K562 (cell line): ENCODE measurements at regions not wholly inside any gene's neighbourhood (a gene's known extent, or its start where the extent isn't known, plus 50 kb on each side); places are given as distances from the start of the nearest gene placed in this dataset.

Source experiments
- ATAC-seq: fragments of 200-7000 bp; cut with Tn5 transposase; 3 replicates; pipeline ENCODE4 v1.9.1; 2020; ENCODE audit warnings: moderate library complexity
- BruUV-seq: library from RNA; stranded (reverse); fragments of 400-500 nt; replicated peaks from 2 replicates; lab custom pipeline; 2021; lab: Mats Ljungman, UMichigan
- CTCF ChIA-PET: fragments of 300-600 bp; formaldehyde crosslinking; extraction: SDS; loops from one replicate; lab custom pipeline; 2021; ENCODE audit warnings: low intra/inter-chr PET ratio; lab: Yijun Ruan, JAX
- POLR2A ChIA-PET: fragments of 300-600, 350-650 bp; sonication (Branson Sonifier 250); formaldehyde crosslinking; extraction: SDS; loops from one replicate; lab custom pipeline; 2021; ENCODE audit warnings: antibody characterized with exemption, inconsistent platforms; lab: Yijun Ruan, JAX
- DNase-seq, 4 experiments: peaks; one replicate each; pipeline versions ENCODE4 v3.0.0 to v3.0.0-alpha.2; 2011 to 2018; ENCODE audit warnings: low spot score in 3 of 4, mixed read lengths in 3 of 4; ENCODE audit errors: extremely low read depth in 1 of 4
- FAIRE-seq: peaks from 2 replicates; lab custom pipeline; 2011; peaks lifted over from hg19 to GRCh38; lab: Jason Lieb, UNC
- H2AFZ ChIP-seq: 2 replicates; pipeline ENCODE4 v1.6.0; 2011; ENCODE audit warnings: low read depth, low read length, control low read depth, inconsistent platforms
- H3K27ac ChIP-seq: fragments of 200-600 bp; 3 replicates; pipeline ENCODE4 v1.8.0; 2011; ENCODE audit warnings: low read depth, mild to moderate bottlenecking, control low read depth, inconsistent platforms, low read length, moderate library complexity, mixed read lengths; ENCODE audit errors: extremely low read depth
- H3K27me3 ChIP-seq, 2 experiments: fragments of 300-600 bp in 1 of 2; 2 replicates in 1 of 2; 3 replicates in 1 of 2; pipeline versions ENCODE4 v1.6.0 to v1.8.0; 2011; ENCODE audit warnings: inconsistent platforms in 2 of 2, low read length in 2 of 2, mild to moderate bottlenecking in 1 of 2, mixed read lengths in 1 of 2, moderate library complexity in 1 of 2; ENCODE audit not compliant: control insufficient read depth in 2 of 2, insufficient read depth in 2 of 2
- H3K36me3 ChIP-seq: fragments of 300-600 bp; 3 replicates; pipeline ENCODE4 v1.8.0; 2011; ENCODE audit warnings: mild to moderate bottlenecking, low read length, inconsistent platforms; ENCODE audit not compliant: control insufficient read depth, insufficient read depth
- H3K4me1 ChIP-seq, 2 experiments: fragments of 200-600 bp in 1 of 2; replicated peaks in 1 of 2; 2 replicates in 1 of 2; 3 replicates in 1 of 2; pipeline versions ENCODE4 v1.5.1 to v1.8.0; 2011; ENCODE audit warnings: inconsistent platforms in 2 of 2, low read length in 2 of 2, mild to moderate bottlenecking in 1 of 2, mixed read lengths in 1 of 2, moderate library complexity in 1 of 2; ENCODE audit not compliant: control insufficient read depth in 2 of 2, insufficient read depth in 2 of 2
- H3K4me2 ChIP-seq: 2 replicates; pipeline ENCODE4 v1.6.1; 2011; ENCODE audit warnings: low read length, control low read depth, inconsistent platforms, mixed read lengths; ENCODE audit not compliant: insufficient read depth
- H3K4me3 ChIP-seq: fragments of 200-600 bp; sonication (generic), shearing (Covaris generic); 2 replicates; pipeline ENCODE4 v1.5.1; 2016; ENCODE audit warnings: control low read depth, inconsistent platforms
- H3K79me2 ChIP-seq: fragments of 200-600 bp; 3 replicates; pipeline ENCODE4 v1.8.0; 2011; ENCODE audit warnings: low read length, inconsistent platforms; ENCODE audit not compliant: control insufficient read depth, insufficient read depth
- H3K9ac ChIP-seq, 2 experiments: 2 replicates each; pipeline versions ENCODE4 v1.6.0 to v1.6.1; 2011; ENCODE audit warnings: low read depth in 2 of 2, low read length in 2 of 2, control low read depth in 1 of 2, inconsistent platforms in 1 of 2, mild to moderate bottlenecking in 1 of 2, mixed read lengths in 1 of 2; ENCODE audit not compliant: insufficient read depth in 1 of 2
- H3K9me1 ChIP-seq: one replicate; pipeline ENCODE4 v1.6.0; 2011; ENCODE audit warnings: inconsistent platforms, mild to moderate bottlenecking, low read length, moderate library complexity; ENCODE audit not compliant: control insufficient read depth, insufficient read depth
- H3K9me3 ChIP-seq: replicated peaks from 2 replicates; pipeline ENCODE4 v1.5.1; 2011; ENCODE audit warnings: low read depth, low read length, inconsistent platforms; ENCODE audit not compliant: control insufficient read depth, insufficient read depth
- H4K20me1 ChIP-seq: replicated peaks from 2 replicates; pipeline ENCODE4 v1.6.1; 2011; ENCODE audit warnings: low read length, inconsistent platforms, mixed read lengths; ENCODE audit not compliant: control insufficient read depth, insufficient read depth
- BACH1 ChIP-seq: fragments of 200-800 bp; sonication (Bioruptor generic); IDR thresholded peaks from 2 replicates; pipeline ENCODE4 v1.6.1; 2016; ENCODE audit warnings: missing genetic modification characterization, missing compliant biosample characterization
- FOXK1 ChIP-seq: sonication (generic); formaldehyde crosslinking; IDR thresholded peaks from 2 replicates; pipeline ENCODE4 v1.8.0; 2022; ENCODE audit warnings: missing genetic modification reagents, mild to moderate bottlenecking, borderline replicate concordance
- GTF2E2 ChIP-seq: fragments of 200-800 bp; sonication (Bioruptor generic); IDR thresholded peaks from 2 replicates; pipeline ENCODE4 v1.6.1; 2016; ENCODE audit warnings: missing genetic modification characterization, missing compliant biosample characterization
- HCFC1 ChIP-seq: IDR thresholded peaks from 2 replicates; pipeline ENCODE4 v1.6.1; 2012; ENCODE audit warnings: low read depth, low read length, improper control_type of control experiment
- HDAC8 ChIP-seq: fragments of 450-650 bp; IDR thresholded peaks from 2 replicates; pipeline ENCODE4 v1.6.1; 2016; ENCODE audit warnings: mild to moderate bottlenecking, missing genetic modification characterization, moderate library complexity, missing compliant biosample characterization
- KDM2B ChIP-seq: fragments of 250-450 bp; sonication (Bioruptor Pico); IDR thresholded peaks from 2 replicates; pipeline ENCODE4 v1.8.0; 2021; ENCODE audit warnings: mild to moderate bottlenecking, moderate library complexity
- MCM3 ChIP-seq: fragments of 450-650 bp; IDR thresholded peaks from 2 replicates; pipeline ENCODE4 v1.6.1; 2016
- NR1H2 ChIP-seq: sonication (generic); formaldehyde crosslinking; IDR thresholded peaks from 2 replicates; pipeline ENCODE4 v1.4.0; 2020; ENCODE audit warnings: mild to moderate bottlenecking, missing genetic modification reagents
- NR4A1 ChIP-seq, 2 experiments: fragments of 250-450 bp in 1 of 2; fragments of 450-650 bp in 1 of 2; sonication (Bioruptor Pico) in 1 of 2; IDR thresholded peaks; 2 replicates each; pipeline versions ENCODE4 v1.4.0 to v1.6.1; 2016 to 2020; ENCODE audit warnings: mild to moderate bottlenecking in 2 of 2, missing compliant biosample characterization in 1 of 2, missing genetic modification characterization in 1 of 2, moderate library complexity in 1 of 2
- RUNX1 ChIP-seq: sonication (generic); IDR thresholded peaks from 2 replicates; pipeline ENCODE4 v1.6.1; 2016; ENCODE audit warnings: antibody characterized with exemption, low read depth
- WGBS: fragments of 100-300 bp; shearing (Covaris generic); methylation state at CpG from one replicate; pipeline ENCODE4 v1.1.6; 2016; ENCODE audit warnings: low coverage, mixed read lengths; ENCODE audit not compliant: insufficient coverage; ENCODE audit errors: missing lambda C conversion rate; 5-methylcytosine and 5-hydroxymethylcytosine counted together
- in situ Hi-C: fragments of 300-500 bp; cut with MboI; formaldehyde crosslinking; loops from 4 replicates; pipeline ENCODE4 v1.15.0; 2018; ENCODE audit warnings: inconsistent platforms, mixed read lengths
- intact Hi-C: fragments of 100-400 bp; cut with micrococcal nuclease; formaldehyde crosslinking; loops from 2 replicates; pipeline ENCODE4 v1.14.2; 2022

- no peak for TF ChIP-seq NR4A1 (CRISPR knock-in tag; IDR thresholded peaks at IDR 0.05)
- no peak for TF ChIP-seq NR4A1 (tag; IDR thresholded peaks at IDR 0.05)
- TF ChIP-seq HDAC8 (tag), result no peak
- TF ChIP-seq BACH1 (tag), result no peak
- no peak for TF ChIP-seq HCFC1
- TF ChIP-seq GTF2E2 (tag), result no peak
- TF ChIP-seq NR1H2 (CRISPR knock-in tag), result no peak
Measured at GRCh38 chr10:131747251-131747650, 153.6 kb upstream of the PPP2R2D start (continued).

- no peak overlapping the region for H3K9ac ChIP-seq
- H2AFZ ChIP-seq, result no peak overlapping the region
- POLR2A ChIA-PET, result no interaction called here
- WGBS, result 2% methylated on average over 11 of the region's 11 CpGs
- no peaks in the 10 kb centered on the region for H3K9me3 ChIP-seq
- no peak for FAIRE-seq
- no peaks in the 10 kb centered on the region for H3K36me3 ChIP-seq
- ATAC-seq, result no peak
- in situ Hi-C loops, result no loop called here
- H3K4me1 ChIP-seq, result no peaks in the 10 kb centered on the region
- no peak overlapping the region for H3K4me3 ChIP-seq
- no peak for TF ChIP-seq KDM2B
- TF ChIP-seq FOXK1 (CRISPR knock-in tag), result no peak
- TF ChIP-seq RUNX1, result no peak
- TF ChIP-seq MCM3, result no peak
- TF ChIP-seq, all 486 proteins: peak for 0
- Histone ChIP-seq H4K20me1 (no peaks in the 10 kb centered on the region), H3K79me2 (no peaks in the 10 kb centered on the region), H3K27ac (no peak overlapping the region), H3K27me3 (peaks cover 0 to 48% of the 10 kb centered on the region in 2 experiments; a peak in 3 of 5 replicates), H3K4me2 (no peak overlapping the region), H3K9me1 (no peaks in the 10 kb centered on the region)
- BruUV-seq, result no TSS peak
- CTCF ChIA-PET, result no interaction called here
- intact Hi-C loops, result no loop called here
- no peak for DNase-seq
Measured at GRCh38 chr10:131747791-131748190, 153.0 kb upstream of the PPP2R2D start.
